CD4-positive, alpha-beta T cell (primary cell): ENCODE measurements at regions not wholly inside any gene's neighbourhood (a gene's known extent, or its start where the extent isn't known, plus 50 kb on each side); places are given as distances from the start of the nearest gene placed in this dataset.

ENCODE experiments used
- ATAC-seq: fragments of 200-7000 bp; cut with Tn5 transposase; one replicate; pipeline ENCODE4 v1.10.0; 2022; ENCODE audit warnings: mild to moderate bottlenecking; ENCODE audit not compliant: poor library complexity
- CTCF ChIA-PET: fragments of 350-600 bp; sonication (Branson Sonifier 250); formaldehyde crosslinking; loops from one replicate; lab custom pipeline; 2021; ENCODE audit warnings: antibody characterized with exemption, inconsistent platforms; lab: Charles Lee
- POLR2A ChIA-PET: fragments of 350-600 bp; sonication (Branson Sonifier 250); formaldehyde crosslinking; loops from one replicate; lab custom pipeline; 2021; ENCODE audit warnings: antibody characterized with exemption, inconsistent platforms; lab: Charles Lee
- DNase-seq, 14 experiments: peaks; one replicate each; pipeline ENCODE4 v3.0.0-alpha.2; 2013 to 2020; ENCODE audit warnings: mixed read lengths in 2 of 14
- H3K27ac ChIP-seq, 2 donors: one replicate each; pipeline versions ENCODE4 v1.5.1 to v1.7.0; 2013; ENCODE audit warnings: low read length in 2 of 2, low read depth in 1 of 2, mild to moderate bottlenecking in 1 of 2
- H3K27me3 ChIP-seq, 2 experiments: 1 replicate in 1 of 2; 2 replicates in 1 of 2; pipeline versions ENCODE4 v1.6.1 to v1.7.0; 2013; ENCODE audit warnings: low read length in 2 of 2, control low read depth in 1 of 2, mild to moderate bottlenecking in 1 of 2, moderate library complexity in 1 of 2; ENCODE audit not compliant: insufficient read depth in 2 of 2, control insufficient read depth in 1 of 2
- H3K36me3 ChIP-seq: one replicate; pipeline ENCODE4 v1.6.1; 2013; ENCODE audit warnings: low read length, control low read depth; ENCODE audit not compliant: insufficient read depth
- H3K4me1 ChIP-seq: one replicate; pipeline ENCODE4 v1.6.1; 2013; ENCODE audit warnings: low read length, control low read depth; ENCODE audit not compliant: insufficient read depth
- H3K4me3 ChIP-seq: one replicate; pipeline ENCODE4 v1.5.1; 2013; ENCODE audit warnings: mild to moderate bottlenecking, low read length, moderate library complexity
- H3K9me3 ChIP-seq, 2 experiments: 1 replicate in 1 of 2; 2 replicates in 1 of 2; pipeline versions ENCODE4 v1.6.1 to v1.7.0; 2013; ENCODE audit warnings: low read length in 2 of 2, mild to moderate bottlenecking in 2 of 2, control low read depth in 1 of 2, moderate library complexity in 1 of 2; ENCODE audit not compliant: control insufficient read depth in 1 of 2, insufficient read depth in 1 of 2
- H3K27ac Mint-ChIP-seq: one replicate; pipeline ENCODE4 v1.8.0; 2020; ENCODE audit warnings: mixed read lengths
- H3K27me3 Mint-ChIP-seq: one replicate; pipeline ENCODE4 v1.8.0; 2021; ENCODE audit warnings: mixed read lengths
- H3K36me3 Mint-ChIP-seq: one replicate; pipeline ENCODE4 v1.8.0; 2021; ENCODE audit warnings: low read depth, mixed read lengths
- H3K4me1 Mint-ChIP-seq: one replicate; pipeline ENCODE4 v1.8.0; 2021; ENCODE audit warnings: low read depth, mixed read lengths
- H3K4me3 Mint-ChIP-seq: one replicate; pipeline ENCODE4 v1.8.0; 2020; ENCODE audit warnings: mild to moderate bottlenecking, mixed read lengths
- H3K9me3 Mint-ChIP-seq: one replicate; pipeline ENCODE4 v1.8.0; 2020; ENCODE audit warnings: mixed read lengths
- CTCF ChIP-seq: fragments of 200-600 bp; IDR thresholded peaks from one replicate; pipeline ENCODE4 v1.8.0; 2022; ENCODE audit warnings: antibody characterized with exemption, mild to moderate bottlenecking
- intact Hi-C, 2 experiments: fragments of 100-400 bp; cut with DNase I in 1 of 2; cut with micrococcal nuclease in 1 of 2; formaldehyde crosslinking; loops; one replicate each; pipeline versions ENCODE4 v1.15.1 to v1.9.0; 2023 to 2025; cut with DNase I, micrococcal nuclease

- H3K27me3 Mint-ChIP-seq = no peaks in the 10 kb centered on the region
- Histone ChIP-seq H3K9me3 (no peaks in the 10 kb centered on the region), H3K27me3 (no peaks in the 10 kb centered on the region), H3K4me1 (no peaks in the 10 kb centered on the region), H3K27ac (no peak overlapping the region), H3K36me3 (no peaks in the 10 kb centered on the region), H3K4me3 (no peak overlapping the region)
- ChIA-PET CTCF (no interaction called here), POLR2A (no interaction called here)
- intact Hi-C loops = no loop called here
- peaks cover 13% of the 10 kb centered on the region for H3K9me3 Mint-ChIP-seq
- TF ChIP-seq CTCF = no peak
- no peaks in the 10 kb centered on the region for H3K4me1 Mint-ChIP-seq
- H3K4me3 Mint-ChIP-seq = no peak overlapping the region
- no peaks in the 10 kb centered on the region for H3K36me3 Mint-ChIP-seq
- no peak for DNase-seq
- no peak for ATAC-seq
- no peak overlapping the region for H3K27ac Mint-ChIP-seq
Observed at GRCh38 chr5:23635938-23636337, 128.5 kb downstream of the PRDM9 start.

GRCh38 chr5:23639326-23639725, 131.9 kb downstream of the PRDM9 start:
- CTCF ChIA-PET = no interaction called here
- Mint-ChIP-seq H3K4me1 (no peaks in the 10 kb centered on the region), H3K27ac (no peak overlapping the region), H3K9me3 (peaks cover 19% of the 10 kb centered on the region), H3K36me3 (no peaks in the 10 kb centered on the region), H3K27me3 (no peaks in the 10 kb centered on the region), H3K4me3 (no peak overlapping the region)
- Histone ChIP-seq H3K36me3 (no peaks in the 10 kb centered on the region), H3K27ac (no peak overlapping the region), H3K4me3 (no peak overlapping the region), H3K4me1 (no peaks in the 10 kb centered on the region), H3K9me3 (no peaks in the 10 kb centered on the region), H3K27me3 (no peaks in the 10 kb centered on the region)
- ATAC-seq (no peak), DNase-seq (no peak)
- POLR2A ChIA-PET = no interaction called here
- TF ChIP-seq CTCF = no peak
- intact Hi-C loops = no loop called here

- H3K4me3 ChIP-seq = no peak overlapping the region
- ChIA-PET CTCF (no interaction called here), POLR2A (no interaction called here)
- no peaks in the 10 kb centered on the region for H3K27me3 ChIP-seq
- Mint-ChIP-seq H3K4me1 (no peaks in the 10 kb centered on the region), H3K27me3 (no peaks in the 10 kb centered on the region), H3K36me3 (no peaks in the 10 kb centered on the region), H3K9me3 (peaks cover 16% of the 10 kb centered on the region), H3K4me3 (no peak overlapping the region), H3K27ac (no peak overlapping the region)
- no peaks in the 10 kb centered on the region for H3K9me3 ChIP-seq
- no peaks in the 10 kb centered on the region for H3K36me3 ChIP-seq
- TF ChIP-seq CTCF = no peak
- H3K27ac ChIP-seq = no peak overlapping the region
- intact Hi-C loops = no loop called here
- DNase-seq (no peak), ATAC-seq (no peak)
- H3K4me1 ChIP-seq = no peaks in the 10 kb centered on the region
Observed at GRCh38 chr5:23648656-23649055, 141.2 kb downstream of the PRDM9 start.
